ENCODE measurements at regions not wholly inside any gene's neighbourhood (a gene's known extent, or its start where the extent isn't known, plus 50 kb on each side); places are given as distances from the start of the nearest gene placed in this dataset.

DNA sequence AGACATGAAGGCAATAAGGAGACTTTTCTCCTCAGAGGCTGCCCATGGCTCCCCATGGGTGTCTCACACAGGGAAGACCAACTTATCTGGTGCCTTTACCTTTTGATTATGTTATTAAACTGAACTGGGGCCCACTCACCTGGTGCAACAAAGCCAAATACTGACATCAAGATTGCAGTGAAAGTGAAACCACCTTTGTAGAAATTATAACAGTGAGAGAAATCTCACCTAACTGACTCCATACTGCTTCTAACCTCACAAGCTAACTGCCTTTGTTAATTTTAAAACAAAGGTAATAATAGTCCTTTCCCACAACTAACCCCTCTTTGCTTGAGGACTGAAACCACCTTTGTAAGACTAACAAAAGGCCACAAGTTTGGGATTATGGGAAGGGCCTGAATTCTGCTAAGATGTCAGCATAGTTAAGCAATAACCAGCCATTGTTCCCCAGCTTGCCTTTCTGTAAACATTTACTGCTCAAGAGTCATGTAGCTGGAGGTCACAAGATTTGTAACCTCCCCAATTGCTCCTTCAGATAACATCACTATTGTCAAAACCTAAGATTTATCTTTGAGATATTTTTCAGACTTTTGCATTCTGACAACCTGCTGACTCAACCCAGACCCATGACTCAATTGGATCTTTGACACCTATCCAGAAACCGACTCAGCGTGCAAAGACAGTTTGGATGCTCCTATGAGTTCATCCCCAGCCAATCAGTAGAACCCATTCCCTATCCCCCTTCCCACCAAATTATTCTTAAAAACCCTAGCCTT is 420.3 kb upstream of the CFAP20DC start:
- Histone ChIP-seq H3K4me1 (no peaks in the 10 kb centered on the region), H3K9me3 (no peaks in the 10 kb centered on the region), H3K27ac (no peak overlapping the region), H3K4me3 (no peak overlapping the region), H3K36me3 (no peaks in the 10 kb centered on the region), H3K27me3 (no peaks in the 10 kb centered on the region)
- DNase-seq (no peak), ATAC-seq (no peak)
- intact Hi-C loops (cut with DNase I; ENCODE audit: low total_unique reads) (no loop called here), in situ Hi-C loops (cut with MboI; ENCODE audit: low sequenced_read_pairs in 4 of 4) (no loop called here)
- no peak for TF ChIP-seq POLR2A (IDR thresholded peaks at IDR 0.05)
- TF ChIP-seq, protein P1, sequence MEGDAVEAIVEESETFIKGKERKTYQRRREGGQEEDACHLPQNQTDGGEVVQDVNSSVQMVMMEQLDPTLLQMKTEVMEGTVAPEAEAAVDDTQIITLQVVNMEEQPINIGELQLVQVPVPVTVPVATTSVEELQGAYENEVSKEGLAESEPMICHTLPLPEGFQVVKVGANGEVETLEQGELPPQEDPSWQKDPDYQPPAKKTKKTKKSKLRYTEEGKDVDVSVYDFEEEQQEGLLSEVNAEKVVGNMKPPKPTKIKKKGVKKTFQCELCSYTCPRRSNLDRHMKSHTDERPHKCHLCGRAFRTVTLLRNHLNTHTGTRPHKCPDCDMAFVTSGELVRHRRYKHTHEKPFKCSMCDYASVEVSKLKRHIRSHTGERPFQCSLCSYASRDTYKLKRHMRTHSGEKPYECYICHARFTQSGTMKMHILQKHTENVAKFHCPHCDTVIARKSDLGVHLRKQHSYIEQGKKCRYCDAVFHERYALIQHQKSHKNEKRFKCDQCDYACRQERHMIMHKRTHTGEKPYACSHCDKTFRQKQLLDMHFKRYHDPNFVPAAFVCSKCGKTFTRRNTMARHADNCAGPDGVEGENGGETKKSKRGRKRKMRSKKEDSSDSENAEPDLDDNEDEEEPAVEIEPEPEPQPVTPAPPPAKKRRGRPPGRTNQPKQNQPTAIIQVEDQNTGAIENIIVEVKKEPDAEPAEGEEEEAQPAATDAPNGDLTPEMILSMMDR (IDR thresholded peaks at IDR 0.05 in 4 of 5, conservative IDR thresholded peaks at IDR 0.05 in 1 of 5), result no peak

DNA sequence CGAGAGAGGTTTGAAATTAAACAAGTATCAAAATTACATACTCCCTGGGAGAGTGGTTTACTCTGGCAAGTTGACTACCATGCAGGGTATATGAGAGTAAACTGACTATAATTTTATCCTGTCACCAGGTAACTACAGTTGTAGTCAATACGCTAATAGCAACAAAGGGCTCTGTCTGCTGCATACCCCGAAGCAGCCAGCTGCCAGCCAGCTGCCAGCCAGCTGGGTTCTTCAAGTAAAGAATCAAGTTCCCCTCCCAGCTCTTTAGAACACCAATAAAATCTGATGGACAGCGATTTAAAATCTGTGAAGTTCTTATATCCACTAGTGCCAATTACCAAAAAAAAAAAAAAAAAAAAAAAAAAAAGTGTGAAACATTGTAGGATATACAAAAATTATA is 417.7 kb upstream of the CFAP20DC start:
- TF ChIP-seq POLR2A (IDR thresholded peaks at IDR 0.05), result no peak
- TF ChIP-seq, protein P1 (IDR thresholded peaks at IDR 0.05 in 4 of 5, conservative IDR thresholded peaks at IDR 0.05 in 1 of 5), result no peak
- ATAC-seq, result no peak
- no peak for DNase-seq
- Histone ChIP-seq H3K27me3 (no peaks in the 10 kb centered on the region), H3K4me3 (no peak overlapping the region), H3K27ac (no peak overlapping the region), H3K4me1 (no peaks in the 10 kb centered on the region), H3K9me3 (no peaks in the 10 kb centered on the region), H3K36me3 (no peaks in the 10 kb centered on the region)
- intact Hi-C loops (cut with DNase I; ENCODE audit: low total_unique reads), result no loop called here
- in situ Hi-C loops (cut with MboI; ENCODE audit: low sequenced_read_pairs in 4 of 4), result no loop called here

DNA sequence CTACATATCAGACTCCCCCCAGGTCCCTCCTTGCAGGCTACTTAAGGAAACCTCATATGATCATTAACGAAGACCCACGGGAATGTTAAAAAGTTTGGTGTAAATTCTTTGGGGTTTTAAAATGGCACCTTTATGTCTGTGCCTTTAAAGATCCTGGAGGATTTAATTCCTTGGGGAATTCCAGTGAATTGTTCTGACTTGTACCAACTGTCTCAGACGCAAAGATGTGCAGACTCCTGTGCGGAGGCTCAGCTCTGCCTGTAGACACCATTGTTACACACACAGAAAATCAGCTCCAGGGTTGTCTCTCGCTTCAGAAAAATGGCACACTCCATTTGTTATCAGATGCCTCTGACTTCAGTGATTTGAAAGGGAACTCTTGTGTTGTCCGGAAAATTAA is 414.4 kb upstream of the CFAP20DC start:
- Histone ChIP-seq H3K27me3 (no peaks in the 10 kb centered on the region), H3K4me1 (no peaks in the 10 kb centered on the region), H3K36me3 (no peaks in the 10 kb centered on the region), H3K4me3 (no peak overlapping the region), H3K27ac (no peak overlapping the region), H3K9me3 (no peaks in the 10 kb centered on the region)
- no peak for TF ChIP-seq POLR2A (IDR thresholded peaks at IDR 0.05)
- TF ChIP-seq, protein P1 (IDR thresholded peaks at IDR 0.05 in 4 of 5, conservative IDR thresholded peaks at IDR 0.05 in 1 of 5), result no peak
- intact Hi-C loops (cut with DNase I; ENCODE audit: low total_unique reads), result no loop called here
- ATAC-seq (no peak), DNase-seq (no peak)
- in situ Hi-C loops (cut with MboI; ENCODE audit: low sequenced_read_pairs in 4 of 4), result no loop called here

DNA sequence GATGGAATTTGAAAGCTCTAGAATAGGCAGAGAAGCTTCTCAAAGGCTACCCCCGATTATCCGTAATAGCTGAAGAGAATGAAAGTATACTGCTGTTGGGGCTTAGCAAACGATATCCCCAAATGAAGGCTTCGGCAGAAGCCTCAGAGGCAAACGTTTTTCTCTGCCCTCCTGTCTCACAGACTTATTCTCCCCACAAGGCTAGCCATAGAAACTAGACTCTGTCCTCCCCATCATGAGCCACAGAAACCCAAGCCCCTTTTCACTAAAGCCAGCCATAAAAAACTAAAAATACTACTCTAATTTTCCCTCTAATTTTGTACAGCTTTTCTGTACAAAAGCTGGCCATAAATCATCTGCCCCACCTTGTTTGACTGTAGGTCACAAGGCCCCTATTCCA is 413.4 kb upstream of the CFAP20DC start:
- no peak for DNase-seq
- in situ Hi-C loops (cut with MboI; ENCODE audit: low sequenced_read_pairs in 4 of 4), result no loop called here
- ATAC-seq, result no peak
- no peaks in the 10 kb centered on the region for H3K9me3 ChIP-seq
- TF ChIP-seq POLR2A (IDR thresholded peaks at IDR 0.05), result no peak
- TF ChIP-seq, protein P1 (IDR thresholded peaks at IDR 0.05 in 4 of 5, conservative IDR thresholded peaks at IDR 0.05 in 1 of 5), result no peak
- H3K4me3 ChIP-seq, result no peak overlapping the region
- intact Hi-C loops (cut with DNase I; ENCODE audit: low total_unique reads), result no loop called here
- no peaks in the 10 kb centered on the region for H3K36me3 ChIP-seq
- H3K27me3 ChIP-seq, result no peaks in the 10 kb centered on the region
- H3K27ac ChIP-seq, result no peak overlapping the region
- H3K4me1 ChIP-seq, result no peaks in the 10 kb centered on the region

DNA sequence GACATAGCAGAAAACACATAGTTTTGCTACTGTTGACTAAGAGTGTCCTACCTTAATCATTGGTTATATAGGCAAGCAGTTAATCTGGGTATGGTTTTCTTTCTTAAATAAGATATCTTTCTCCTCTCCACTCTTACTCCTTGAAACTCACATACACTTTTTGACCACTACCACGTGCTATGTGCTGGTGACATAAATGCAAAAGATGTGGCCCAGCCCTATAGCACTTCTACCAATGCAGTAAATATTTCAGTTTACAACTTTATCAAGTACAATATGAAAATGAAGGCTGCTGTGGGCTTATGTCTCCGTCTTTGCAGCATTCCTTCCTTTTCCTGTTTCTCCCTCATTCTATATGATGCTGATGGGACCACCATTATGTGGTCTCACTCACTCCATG is 410.2 kb upstream of the CFAP20DC start:
- no peak overlapping the region for H3K4me3 ChIP-seq
- intact Hi-C loops (cut with DNase I; ENCODE audit: low total_unique reads), result no loop called here
- no peak for DNase-seq
- no peaks in the 10 kb centered on the region for H3K9me3 ChIP-seq
- no peak overlapping the region for H3K27ac ChIP-seq
- in situ Hi-C loops (cut with MboI; ENCODE audit: low sequenced_read_pairs in 4 of 4), result no loop called here
- H3K27me3 ChIP-seq, result no peaks in the 10 kb centered on the region
- H3K4me1 ChIP-seq, result no peaks in the 10 kb centered on the region
- ATAC-seq, result no peak
- TF ChIP-seq POLR2A (IDR thresholded peaks at IDR 0.05), result no peak
- TF ChIP-seq, protein P1 (IDR thresholded peaks at IDR 0.05 in 4 of 5, conservative IDR thresholded peaks at IDR 0.05 in 1 of 5), result no peak
- H3K36me3 ChIP-seq, result no peaks in the 10 kb centered on the region

Measured in gastrocnemius medialis (tissue), 4 donors.